Ecto neural progenitor cell (in vitro differentiated cells): ENCODE measurements at regions not wholly inside any gene's neighbourhood (a gene's known extent, or its start where the extent isn't known, plus 50 kb on each side); places are given as distances from the start of the nearest gene placed in this dataset.

ENCODE experiments used
- DNase-seq: peaks from one replicate; pipeline ENCODE4 v3.0.0-alpha.2; 2018; ENCODE audit warnings: low spot score

DNA sequence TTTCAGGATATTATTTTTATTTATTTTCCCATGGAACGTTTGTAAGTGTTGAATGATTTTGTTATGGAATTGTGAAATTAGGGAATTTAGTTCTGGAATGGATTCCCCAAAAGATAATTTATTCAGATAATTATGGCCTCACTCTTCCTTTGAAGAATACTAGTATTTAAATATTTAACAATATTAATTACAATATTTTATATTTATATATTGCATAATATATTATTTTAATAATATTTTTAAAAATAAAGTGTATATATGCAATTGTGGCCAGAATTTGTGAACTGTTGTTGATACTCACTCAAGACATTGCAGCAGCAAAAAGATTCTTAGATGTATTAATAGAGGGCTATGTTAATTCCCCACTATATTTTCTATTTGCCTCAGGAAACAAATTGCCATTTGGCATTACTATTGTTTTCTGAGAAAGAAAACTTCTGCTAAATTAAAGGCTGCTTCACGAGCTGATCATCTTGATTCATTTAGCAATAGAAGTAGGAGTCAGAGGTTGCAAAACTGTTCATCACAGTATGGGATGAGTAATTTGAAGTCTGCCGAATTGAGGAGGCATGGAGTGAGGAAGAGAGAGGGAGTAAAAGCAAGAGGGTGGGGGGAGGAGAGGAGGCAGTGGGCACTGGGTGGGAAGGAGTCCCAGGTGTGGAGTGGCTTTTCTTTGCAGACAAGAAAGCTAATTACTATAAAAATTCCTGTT lies 729.2 kb downstream of the DHX35 start:
- no peak for DNase-seq

DNA sequence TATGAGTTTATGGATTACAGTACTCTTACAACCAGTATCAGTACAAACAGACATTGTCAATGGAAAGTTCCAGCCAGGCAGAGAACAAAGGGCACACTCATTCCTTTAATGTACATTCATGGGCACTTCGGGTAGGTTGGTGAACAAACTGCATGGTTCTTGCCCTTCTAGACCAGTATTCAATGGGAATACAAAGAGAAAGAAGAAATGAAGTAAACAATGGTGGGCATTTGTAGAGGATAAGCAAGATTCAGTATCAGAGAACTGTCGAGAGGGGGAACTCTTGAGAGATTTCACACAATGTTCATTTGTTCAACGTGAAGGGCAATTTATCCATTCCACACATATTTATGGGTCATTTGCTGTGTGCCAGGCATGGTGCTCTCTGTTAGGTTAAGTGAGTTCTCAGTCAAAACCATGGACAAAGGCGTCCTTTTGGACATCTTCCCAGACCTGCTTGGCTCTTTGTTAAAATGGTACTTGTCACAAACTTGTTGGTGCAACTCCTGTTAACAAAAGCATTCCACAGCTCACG lies 714.8 kb downstream of the DHX35 start:
- no peak for DNase-seq

DNA sequence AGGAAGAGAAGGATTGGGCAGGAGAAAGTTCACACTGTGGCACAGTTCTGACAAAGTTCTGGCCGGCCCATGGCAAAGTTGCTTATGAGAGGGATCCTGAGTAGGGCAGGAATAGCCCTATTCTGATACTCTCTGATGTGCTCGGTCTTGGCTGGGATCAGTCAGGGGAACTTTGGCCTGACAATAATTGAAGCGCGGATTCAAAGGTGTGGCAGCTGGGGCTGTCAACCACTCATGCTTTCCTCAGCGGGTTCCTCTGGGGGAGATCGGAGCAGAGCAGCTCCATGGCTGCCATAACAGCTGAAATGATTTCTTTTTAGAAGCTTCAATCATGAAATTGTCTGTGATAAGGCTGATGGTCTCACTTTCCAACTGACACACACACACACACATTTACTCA lies 714.1 kb downstream of the DHX35 start:
- DNase-seq, result no peak

DNA sequence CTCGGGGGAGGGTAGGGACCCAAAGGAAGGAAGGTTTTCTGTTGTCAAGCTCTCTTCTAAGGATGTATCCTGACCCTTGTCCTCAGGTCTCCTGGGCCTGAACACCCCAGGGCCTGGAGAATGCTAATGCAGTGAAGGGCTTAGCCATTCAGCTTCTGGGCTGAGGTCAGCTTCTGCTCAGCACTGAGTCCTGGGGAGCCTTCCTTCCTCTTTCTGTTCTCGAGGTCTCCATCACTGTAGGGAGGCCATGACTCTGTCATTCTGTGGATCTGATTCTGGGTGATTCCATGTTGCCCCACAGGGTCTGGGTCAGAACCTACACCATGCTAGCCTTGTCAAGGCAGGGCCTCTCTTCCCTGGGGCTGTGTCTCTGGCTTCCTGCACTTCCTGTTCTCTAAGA lies 712.7 kb downstream of the DHX35 start:
- DNase-seq, result no peak

DNA sequence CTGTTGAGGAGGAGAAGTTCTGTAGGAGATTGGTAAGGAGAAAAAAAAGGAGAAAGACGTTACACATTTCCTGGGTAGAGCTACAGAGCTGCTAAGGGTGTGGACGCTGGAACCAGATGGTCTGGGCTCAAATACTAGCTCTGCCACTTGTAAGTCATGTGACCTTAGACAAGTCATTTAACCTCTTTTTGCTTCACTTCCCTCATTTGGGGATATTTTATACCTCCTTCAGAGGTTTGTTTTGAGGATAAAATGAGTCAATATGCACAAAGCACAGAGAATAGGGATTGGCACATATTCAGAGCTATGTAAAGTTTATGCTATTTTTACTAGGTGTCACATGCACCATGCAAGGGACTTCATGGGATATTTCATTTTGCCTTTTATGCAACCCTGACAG lies 708.8 kb downstream of the DHX35 start:
- DNase-seq, result no peak

DNA sequence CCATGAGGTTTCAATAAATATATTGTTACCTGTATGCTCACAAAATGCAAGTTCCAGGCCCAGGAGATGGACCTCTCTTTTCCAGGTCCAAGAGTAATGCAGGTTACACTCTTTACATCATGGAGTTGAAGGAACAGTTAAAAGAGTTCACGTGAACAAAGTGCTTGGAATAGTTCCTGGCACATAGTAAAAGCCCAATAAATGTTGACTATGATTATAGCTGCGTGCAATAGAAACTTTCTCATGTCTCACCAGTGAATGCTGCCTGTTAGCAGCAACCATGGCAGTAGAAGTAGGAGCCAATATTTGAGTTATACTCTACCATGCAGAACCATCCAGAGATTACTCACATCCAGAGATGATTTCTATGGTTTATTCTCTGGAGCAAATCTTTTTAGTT lies 707.5 kb downstream of the DHX35 start:
- DNase-seq, result no peak

DNA sequence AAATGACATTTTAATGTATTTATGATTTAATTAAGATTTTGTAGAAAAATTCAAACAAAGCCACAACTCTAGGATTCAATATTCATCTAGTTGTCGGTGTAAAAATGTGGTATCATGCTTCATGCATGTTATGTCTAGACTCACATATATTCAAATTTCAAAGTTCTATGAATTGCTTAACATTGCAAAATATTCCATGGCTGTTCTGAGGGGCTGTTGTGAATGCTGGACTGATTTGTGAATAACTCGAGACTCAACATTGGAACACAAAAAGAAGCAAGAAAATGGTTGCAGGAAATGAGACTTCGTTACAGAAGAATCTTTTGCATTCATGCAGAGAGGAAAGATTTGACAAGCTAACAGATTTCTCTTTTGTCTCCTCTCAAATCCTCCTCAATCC lies 705.9 kb downstream of the DHX35 start:
- no peak for DNase-seq

DNA sequence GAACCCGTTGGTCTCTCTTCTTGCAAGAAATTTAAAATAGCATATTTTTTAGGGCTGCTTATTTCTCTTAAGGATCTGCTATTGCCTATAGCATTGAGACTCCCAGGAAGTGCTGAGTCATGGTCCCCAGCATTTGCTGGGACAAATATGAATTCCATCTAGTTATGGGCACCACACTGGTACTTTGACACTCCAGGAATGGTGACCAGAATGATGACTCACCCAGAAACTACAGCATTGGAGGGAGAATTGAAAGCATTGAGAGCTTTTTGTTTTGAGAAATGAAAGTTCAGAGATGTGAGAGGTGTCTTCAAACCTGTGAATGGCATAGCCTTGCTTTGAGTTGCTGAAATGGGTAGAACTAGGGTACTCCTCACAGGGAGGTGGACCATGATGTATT lies 699.7 kb downstream of the DHX35 start:
- DNase-seq, result no peak

DNA sequence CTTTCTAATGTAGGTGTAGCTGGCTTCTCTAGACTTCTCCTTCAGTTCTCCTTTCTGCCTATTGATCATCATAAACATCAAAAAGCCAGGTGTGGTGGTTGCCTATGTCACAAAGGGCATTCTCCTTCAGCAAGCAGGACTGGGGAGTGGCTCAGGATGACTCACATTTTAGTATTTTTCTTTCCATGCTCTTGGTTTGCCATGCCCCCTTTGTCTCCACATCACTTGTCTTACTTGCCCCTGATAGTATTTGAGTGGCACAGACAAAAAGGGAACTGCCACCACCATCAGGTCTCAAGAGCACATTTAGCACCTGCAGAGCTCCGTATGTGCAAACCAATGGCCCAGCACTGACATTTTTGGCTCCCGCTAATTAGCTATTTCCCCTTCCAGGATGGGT lies 698.8 kb downstream of the DHX35 start:
- DNase-seq, result no peak

DNA sequence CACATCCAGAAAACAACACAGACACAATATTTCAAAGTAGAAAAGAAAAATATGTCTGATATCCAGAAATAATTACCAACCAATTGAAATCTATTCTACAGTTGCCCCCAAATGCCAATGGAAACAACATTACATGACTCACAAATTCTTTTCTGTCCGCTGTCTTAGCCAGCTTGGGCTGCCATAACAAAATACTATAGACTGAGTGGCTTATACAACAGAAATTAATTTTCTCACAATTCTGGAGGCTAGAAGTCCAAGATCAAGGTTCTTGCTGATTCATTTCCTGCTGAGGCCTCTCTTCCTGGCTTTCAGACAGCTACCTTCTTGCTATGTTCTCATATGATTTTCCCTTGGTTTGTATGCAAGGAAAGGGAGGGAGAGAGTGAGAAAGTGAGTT lies 698.1 kb downstream of the DHX35 start:
- no peak for DNase-seq

DNA sequence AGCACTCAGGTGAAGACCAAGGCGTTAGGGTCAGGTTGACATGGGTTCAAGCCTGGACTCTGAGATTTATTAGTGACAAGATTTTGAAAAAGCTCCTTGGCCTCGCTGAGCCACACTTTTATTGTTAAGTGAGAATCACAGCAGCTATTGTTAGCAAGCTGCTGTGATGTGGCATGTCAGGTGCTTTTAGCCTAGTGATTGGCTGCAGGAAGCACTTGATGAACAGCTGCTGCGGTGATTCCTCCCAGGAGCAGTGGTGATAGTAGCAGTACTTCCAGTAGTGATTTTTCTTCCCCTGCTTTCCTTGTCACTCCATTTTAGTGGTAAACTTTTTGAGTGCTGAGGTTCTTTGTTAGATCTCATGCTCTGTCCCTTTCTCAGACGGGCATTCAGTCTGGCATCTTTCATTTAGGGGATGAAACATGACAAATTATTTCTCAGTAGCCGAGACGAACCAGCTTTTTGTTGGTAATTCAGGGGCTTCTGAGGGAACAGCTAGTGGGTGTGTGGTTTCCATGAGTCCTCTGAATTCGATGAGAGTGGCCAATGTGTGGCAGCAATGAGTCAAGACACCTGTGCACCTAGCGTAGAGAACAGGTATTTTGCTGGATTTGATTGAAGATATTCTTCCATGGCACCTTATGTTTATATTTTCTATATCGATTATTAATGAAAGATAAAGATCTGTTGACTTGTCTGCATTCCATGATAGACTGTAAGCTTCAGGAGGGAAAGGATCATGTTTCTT lies 696.7 kb downstream of the DHX35 start:
- DNase-seq, result no peak

DNA sequence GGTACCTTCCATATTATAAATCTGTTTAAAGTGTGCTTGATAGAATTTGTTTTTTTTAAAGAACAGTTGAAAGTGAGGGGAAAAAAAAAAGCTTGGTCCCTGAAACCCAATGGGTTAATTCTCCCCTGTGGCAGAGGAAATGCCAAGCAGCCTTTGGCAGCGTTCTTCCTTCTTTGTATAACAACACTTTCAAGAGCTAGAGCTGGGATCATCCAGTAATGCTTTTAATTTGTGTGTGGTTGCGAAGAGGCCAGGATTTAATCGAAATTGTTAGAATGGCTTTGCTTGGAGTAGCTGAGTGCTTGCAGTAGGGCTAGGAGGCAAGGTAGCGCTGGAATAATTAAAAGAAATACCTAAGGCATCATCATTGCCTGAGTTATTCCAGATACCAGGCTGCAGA lies 692.0 kb downstream of the DHX35 start:
- DNase-seq, result no peak

DNA sequence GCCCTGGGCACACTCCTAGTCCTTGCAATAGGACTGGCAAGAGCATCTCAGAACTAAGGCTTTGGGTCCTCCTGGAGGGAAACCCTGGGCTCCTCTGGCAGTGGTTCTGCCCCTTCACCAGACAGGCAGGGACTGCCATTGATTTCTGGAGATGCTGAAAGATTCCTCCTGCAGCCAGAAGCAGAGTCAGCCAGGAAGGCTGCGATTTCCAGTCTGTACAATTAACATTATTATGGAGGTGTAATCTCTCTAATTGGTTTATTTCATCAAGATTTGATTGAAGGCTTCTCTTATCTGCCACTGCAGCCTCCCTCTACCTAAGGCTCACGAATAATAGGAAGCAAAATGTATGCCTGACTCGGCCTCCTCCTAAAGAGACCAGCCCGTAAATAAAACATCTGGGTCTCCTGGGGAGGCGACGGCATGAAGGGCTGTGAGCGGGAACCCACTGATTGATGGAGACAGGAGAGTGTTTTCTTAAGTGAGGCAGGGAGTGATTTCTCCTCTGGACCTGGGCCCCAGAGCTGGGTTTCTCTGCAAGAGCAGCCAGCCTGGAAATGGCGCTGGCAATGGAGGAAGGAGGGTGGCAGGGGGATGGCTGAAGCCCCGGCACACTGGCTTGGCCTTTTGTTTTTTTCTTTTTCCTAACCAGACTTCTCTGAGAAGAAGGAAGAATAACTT lies 689.6 kb downstream of the DHX35 start:
- no peak for DNase-seq

DNA sequence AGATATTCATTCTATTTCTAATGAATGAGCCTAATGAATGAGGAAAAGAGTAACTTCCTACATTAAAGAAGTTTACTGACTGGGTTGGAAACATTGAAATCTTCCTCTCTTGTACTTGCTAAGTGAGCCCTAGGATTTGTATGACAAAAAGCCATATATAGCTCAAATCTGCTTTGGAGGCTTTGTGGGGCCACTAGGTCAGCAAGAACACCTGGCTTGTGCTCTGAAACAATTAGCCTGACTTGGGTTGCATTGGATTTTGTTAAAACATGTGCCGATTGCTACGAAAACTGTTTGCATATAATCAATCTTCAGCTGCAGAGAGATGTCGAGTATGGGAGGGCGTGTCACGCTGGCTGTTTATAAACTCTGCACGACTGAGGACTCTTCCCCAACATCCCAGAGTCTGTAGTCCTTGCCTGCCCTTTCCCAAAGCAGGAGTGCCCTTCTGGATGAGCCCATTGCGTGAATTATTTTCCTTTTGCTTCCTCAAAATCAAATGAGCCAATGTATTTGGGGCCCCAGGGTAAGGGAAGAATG lies 684.8 kb downstream of the DHX35 start:
- DNase-seq, result no peak

DNA sequence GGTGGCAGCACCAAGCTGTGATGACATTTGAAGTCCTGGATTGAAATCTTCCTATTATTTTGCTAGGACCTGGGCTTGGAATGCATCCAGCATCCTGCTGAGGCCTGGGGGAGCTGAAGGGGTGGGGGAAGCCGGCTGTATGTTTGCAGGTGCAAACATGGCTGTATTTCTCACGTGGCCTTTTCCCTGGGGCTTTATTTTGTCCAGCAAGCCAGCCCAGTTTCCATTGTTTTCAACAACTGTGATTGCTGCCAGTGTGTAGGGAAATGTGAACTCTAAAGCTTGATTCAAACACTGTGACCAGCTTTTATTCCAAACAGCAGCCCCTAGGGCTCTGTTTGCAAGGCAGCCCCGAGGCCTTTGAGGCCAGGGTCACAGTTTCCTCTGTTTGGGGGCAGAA lies 683.0 kb downstream of the DHX35 start:
- no peak for DNase-seq

DNA sequence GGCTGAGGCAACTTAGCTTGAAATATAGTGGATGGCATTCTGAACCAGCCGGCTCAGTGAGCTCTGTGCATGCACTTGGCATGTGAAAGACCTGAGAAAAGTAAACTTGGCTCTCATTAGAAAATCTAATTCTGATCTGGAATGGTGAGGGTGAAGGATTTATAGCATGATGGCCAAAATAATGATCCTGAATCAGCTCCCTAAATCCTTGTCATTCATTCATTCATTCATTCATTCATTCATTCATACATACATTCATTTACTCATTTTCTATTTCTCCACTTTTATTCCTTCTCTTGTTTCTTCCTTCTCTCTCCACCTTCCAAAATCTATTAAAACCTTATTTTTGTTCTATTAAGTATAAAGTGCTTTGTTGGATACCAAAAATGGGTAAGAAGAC lies 681.1 kb downstream of the DHX35 start:
- DNase-seq, result no peak

DNA sequence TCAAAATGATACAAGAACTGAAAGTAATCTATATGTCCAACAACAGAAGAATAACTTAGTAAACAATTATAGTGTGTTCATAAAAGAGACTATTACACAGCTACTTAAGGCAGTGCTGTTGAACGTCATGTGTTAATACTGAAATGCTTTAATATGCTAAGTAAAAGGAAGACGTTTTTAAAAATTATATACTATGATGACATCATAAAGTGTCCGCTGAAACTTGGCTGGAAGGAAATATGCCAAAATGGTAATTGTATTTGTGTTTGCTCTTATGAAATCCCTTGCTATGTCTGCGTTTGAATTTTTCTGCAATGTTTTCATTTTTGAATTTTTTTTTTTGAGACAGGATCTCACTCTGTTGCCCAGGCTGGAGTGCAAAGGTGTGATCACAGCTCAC lies 679.3 kb downstream of the DHX35 start:
- no peak for DNase-seq

DNA sequence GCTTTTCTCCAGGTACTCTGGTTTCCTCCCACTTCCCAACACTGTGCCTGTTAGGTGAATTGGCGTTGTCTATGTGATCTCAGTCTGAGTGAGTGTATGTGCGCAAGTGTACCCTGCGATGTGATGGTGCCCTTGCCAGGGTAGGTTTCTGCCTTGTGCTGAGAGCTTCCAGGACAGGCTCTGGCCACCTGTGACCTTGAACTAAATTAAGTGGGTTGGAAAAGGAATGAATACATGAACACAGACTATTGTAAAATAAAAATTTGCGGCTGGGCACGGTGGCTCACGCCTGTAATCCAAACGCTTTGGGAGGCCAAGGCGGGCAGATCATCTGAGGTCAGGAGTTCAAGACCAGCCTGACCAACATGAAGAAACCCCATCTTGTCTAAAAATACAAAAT lies 678.0 kb downstream of the DHX35 start:
- no peak for DNase-seq

DNA sequence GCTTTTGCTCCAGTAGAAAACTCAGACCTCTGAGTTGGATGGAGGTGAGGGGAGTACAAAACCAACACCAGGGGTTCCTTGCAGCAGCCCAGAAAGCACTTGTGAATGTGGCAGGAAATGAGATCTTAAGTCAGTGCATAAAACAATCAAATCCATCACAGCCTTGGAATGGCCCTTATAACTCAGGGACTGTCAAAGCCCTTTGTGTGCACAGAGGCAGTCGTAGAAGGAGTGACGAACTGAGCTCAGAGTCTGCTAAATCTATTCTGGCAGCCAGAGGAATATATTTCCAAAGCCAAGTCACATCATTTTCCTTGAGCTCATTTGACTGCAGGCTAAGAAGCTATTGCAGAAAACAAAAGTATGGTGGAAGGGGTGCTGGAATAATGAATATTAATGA lies 676.6 kb downstream of the DHX35 start:
- DNase-seq, result no peak

DNA sequence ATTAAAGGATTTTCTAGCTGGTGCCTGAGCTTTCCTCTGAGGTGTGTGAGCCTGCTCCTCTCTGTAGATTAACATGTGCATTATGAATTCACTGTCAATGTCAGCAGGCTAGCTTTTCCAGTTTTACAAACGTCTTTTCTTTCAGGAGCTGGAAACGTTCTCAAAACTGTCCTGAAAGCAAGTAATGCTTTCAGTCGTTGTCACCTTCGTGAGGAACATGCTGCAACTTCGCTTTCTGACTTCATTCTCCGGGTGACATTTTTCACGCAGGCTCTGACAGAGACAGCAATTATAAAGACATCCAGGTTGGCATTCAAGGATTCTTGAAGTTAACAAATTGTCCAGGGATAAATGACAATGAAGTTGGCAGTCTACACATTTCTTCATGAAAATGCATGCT lies 671.5 kb downstream of the DHX35 start:
- no peak for DNase-seq

DNA sequence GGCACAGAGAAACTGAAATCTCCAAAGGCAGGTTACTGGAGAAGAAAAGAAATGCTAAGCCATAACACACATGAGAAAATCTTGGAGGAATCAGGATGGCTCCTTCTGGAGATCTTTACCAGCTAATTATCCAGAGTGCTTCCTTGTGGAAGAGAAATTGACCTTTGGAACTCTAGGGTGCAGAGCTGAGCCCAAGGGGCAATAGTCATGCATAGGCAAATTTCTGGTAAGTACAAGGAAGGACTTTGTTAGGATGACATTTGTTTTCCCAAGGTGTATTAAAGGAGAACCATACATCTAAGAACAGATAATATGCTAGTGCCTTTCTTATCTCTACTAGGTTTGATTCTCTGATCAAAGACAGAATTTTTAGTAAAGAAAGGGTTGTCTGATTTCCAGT lies 670.6 kb downstream of the DHX35 start:
- no peak for DNase-seq

DNA sequence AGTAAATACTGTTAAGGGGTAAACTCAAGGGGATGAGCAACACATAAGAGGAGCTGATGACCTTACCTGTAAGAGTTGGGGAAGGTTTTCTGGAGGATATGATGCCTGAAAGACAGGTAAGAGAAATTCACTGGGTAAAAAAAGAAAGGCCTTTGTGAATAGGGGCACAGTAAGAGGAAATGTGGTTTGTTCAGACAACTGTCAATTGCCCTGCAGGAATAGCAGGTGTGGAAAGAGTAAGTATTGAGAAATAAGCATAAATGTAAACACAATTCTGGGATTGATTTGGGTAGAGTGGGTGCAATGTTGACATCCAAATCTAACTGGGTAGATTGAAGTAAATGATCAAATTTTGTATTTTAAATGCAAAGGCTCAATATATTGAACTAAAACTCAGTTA lies 670.0 kb downstream of the DHX35 start:
- DNase-seq, result no peak

DNA sequence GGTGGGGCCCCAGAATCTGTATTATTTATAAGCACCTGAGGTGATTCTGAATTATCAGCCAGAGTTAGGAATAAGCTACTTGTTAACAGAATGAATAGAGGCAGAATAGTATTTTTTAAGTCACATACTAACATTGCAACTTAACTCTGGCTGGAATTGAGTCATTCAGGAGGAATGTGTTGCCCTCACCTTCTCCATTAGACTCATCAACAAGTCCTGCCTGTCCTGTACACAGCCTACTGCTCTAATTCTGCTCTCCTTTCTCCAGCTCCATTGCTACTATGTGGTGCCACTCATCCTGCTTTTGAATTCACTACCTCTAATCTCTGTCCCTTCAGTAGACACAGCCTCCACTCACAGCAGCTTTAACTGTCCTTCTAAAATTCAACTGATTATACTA lies 669.4 kb downstream of the DHX35 start:
- no peak for DNase-seq
